Chondrocyte (in vitro differentiated cells): ENCODE measurements at regions not wholly inside any gene's neighbourhood (a gene's known extent, or its start where the extent isn't known, plus 50 kb on each side); places are given as distances from the start of the nearest gene placed in this dataset.

Experiments
- DNase-seq: peaks from one replicate; pipeline ENCODE4 v3.0.0; 2021; ENCODE audit warnings: mixed read lengths, low spot score
- H3K27ac Mint-ChIP-seq: one replicate; pipeline ENCODE4 v1.8.0; 2021; ENCODE audit warnings: mild to moderate bottlenecking, moderate library complexity, mixed read lengths; ENCODE audit not compliant: unreplicated experiment
- H3K27me3 Mint-ChIP-seq: 2 replicates; pipeline ENCODE4 v1.8.0; 2021; ENCODE audit warnings: low read depth, mixed read lengths
- H3K36me3 Mint-ChIP-seq: 2 replicates; pipeline ENCODE4 v1.8.0; 2021; ENCODE audit warnings: low read depth, mixed read lengths
- H3K4me1 Mint-ChIP-seq: 2 replicates; pipeline ENCODE4 v1.8.0; 2021; ENCODE audit warnings: low read depth, mild to moderate bottlenecking, mixed read lengths
- H3K4me3 Mint-ChIP-seq: one replicate; pipeline ENCODE4 v1.8.0; 2021; ENCODE audit warnings: mild to moderate bottlenecking, moderate library complexity, mixed read lengths; ENCODE audit not compliant: unreplicated experiment
- H3K9me3 Mint-ChIP-seq: 2 replicates; pipeline ENCODE4 v1.8.0; 2021; ENCODE audit warnings: low read depth, mixed read lengths
- CTCF ChIP-seq: fragments of 200-600 bp; sonication (generic); IDR thresholded peaks from 2 replicates; pipeline ENCODE4 v1.5.0; 2021; ENCODE audit warnings: antibody characterized with exemption, mild to moderate bottlenecking, moderate library complexity

GRCh38 chr12:83980398-83980797 is 932.2 kb downstream of the SLC6A15 start:
- H3K27ac Mint-ChIP-seq, result no peak overlapping the region
- peaks cover 2% of the 10 kb centered on the region for H3K27me3 Mint-ChIP-seq
- no peak overlapping the region for H3K4me3 Mint-ChIP-seq
- no peaks in the 10 kb centered on the region for H3K4me1 Mint-ChIP-seq
- no peaks in the 10 kb centered on the region for H3K36me3 Mint-ChIP-seq
- DNase-seq, result no peak
- no peaks in the 10 kb centered on the region for H3K9me3 Mint-ChIP-seq
- TF ChIP-seq CTCF, result no peak

GRCh38 chr12:83979785-83980184 is 932.8 kb downstream of the SLC6A15 start:
- no peaks in the 10 kb centered on the region for H3K9me3 Mint-ChIP-seq
- no peak for DNase-seq
- H3K4me1 Mint-ChIP-seq, result no peaks in the 10 kb centered on the region
- no peak for TF ChIP-seq CTCF
- H3K36me3 Mint-ChIP-seq, result no peaks in the 10 kb centered on the region
- peaks cover 2% of the 10 kb centered on the region for H3K27me3 Mint-ChIP-seq
- no peak overlapping the region for H3K27ac Mint-ChIP-seq
- no peak overlapping the region for H3K4me3 Mint-ChIP-seq

GRCh38 chr12:83971781-83972180 is 940.8 kb downstream of the SLC6A15 start:
- Mint-ChIP-seq H3K36me3 (no peaks in the 10 kb centered on the region), H3K4me1 (no peaks in the 10 kb centered on the region), H3K9me3 (no peaks in the 10 kb centered on the region), H3K27me3 (no peaks in the 10 kb centered on the region), H3K27ac (no peak overlapping the region), H3K4me3 (no peak overlapping the region)
- TF ChIP-seq CTCF, result no peak
- no peak for DNase-seq

DNA sequence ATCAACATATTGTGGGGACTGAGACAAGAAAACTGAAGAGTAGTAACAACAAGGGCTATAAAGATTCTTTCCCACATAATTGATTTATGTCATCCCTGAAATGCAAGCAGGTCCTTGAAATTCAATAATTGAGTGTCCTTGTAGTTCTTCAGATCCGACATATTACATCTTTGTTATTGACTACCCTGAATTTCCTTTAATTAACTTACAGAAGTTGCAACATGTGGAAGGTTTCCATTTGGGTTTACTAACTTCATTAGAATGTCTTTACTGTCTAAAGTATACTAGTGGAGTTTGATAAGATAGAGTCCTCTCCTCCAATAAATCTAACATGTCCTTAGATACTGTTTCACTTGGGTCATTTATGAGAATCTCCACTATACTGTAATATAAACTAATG is 951.8 kb downstream of the SLC6A15 start:
- no peak overlapping the region for H3K4me3 Mint-ChIP-seq

GRCh38 chr12:83958997-83959396 is 953.6 kb downstream of the SLC6A15 start:
- H3K27ac Mint-ChIP-seq, result no peak overlapping the region
- no peak overlapping the region for H3K4me3 Mint-ChIP-seq
- no peaks in the 10 kb centered on the region for H3K36me3 Mint-ChIP-seq
- no peaks in the 10 kb centered on the region for H3K4me1 Mint-ChIP-seq
- no peaks in the 10 kb centered on the region for H3K27me3 Mint-ChIP-seq
- no peak for TF ChIP-seq CTCF
- no peak for DNase-seq
- no peaks in the 10 kb centered on the region for H3K9me3 Mint-ChIP-seq

More for the DNA sequence above, 951.8 kb downstream of the SLC6A15 start:
- no peak for TF ChIP-seq CTCF
- Mint-ChIP-seq H3K36me3 (no peaks in the 10 kb centered on the region), H3K27ac (no peak overlapping the region), H3K9me3 (peaks cover 3% of the 10 kb centered on the region), H3K27me3 (no peaks in the 10 kb centered on the region), H3K4me1 (no peaks in the 10 kb centered on the region)
- DNase-seq, result no peak
